Left ventricle myocardium superior (tissue), 1 donor: ENCODE measurements at regions not wholly inside any gene's neighbourhood (a gene's known extent, or its start where the extent isn't known, plus 50 kb on each side); places are given as distances from the start of the nearest gene placed in this dataset.
"Not testable (repeated sequence)": the region's sequence is repeated elsewhere in the genome, so short reads cannot be mapped to it uniquely, and the experiment has no call there.

Experiments used
- ATAC-seq: fragments of 200-7000 bp; cut with Tn5 transposase; one replicate; pipeline ENCODE4 v1.9.1; 2020; ENCODE audit warnings: mild to moderate bottlenecking, moderate library complexity
- DNase-seq: peaks from one replicate; pipeline ENCODE4 v3.0.0-alpha.2; 2020
- intact Hi-C: fragments of 100-400 bp; cut with micrococcal nuclease; formaldehyde crosslinking; loops from one replicate; pipeline ENCODE4 v1.11.0; 2022
- donor health status: DM: no; HTN: yes; CAD: no; lungs with severe emphysema.

DNA sequence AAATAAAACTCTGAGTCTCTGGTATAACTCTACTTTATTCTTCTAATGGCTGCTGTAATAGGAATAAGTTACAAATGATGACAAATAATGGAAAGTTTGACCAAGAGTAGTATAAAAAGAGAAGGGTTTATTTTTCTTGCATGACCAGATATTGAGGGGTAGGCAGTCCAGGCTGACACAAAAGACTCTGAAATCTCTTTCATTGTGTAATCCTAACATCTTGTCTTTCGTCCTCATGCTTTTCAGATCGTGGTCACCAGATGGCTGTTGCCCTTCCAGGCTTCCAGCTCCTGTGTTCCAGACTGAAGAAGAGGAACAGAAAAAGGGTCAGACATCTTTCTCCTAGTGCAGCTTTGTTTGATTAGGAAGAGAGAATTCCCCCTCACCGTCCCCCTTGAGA, 176.9 kb upstream of the GK2 start:
- intact Hi-C loops, result no loop called here
- peak; percentile 67 for ATAC-seq
- no peak for DNase-seq

DNA sequence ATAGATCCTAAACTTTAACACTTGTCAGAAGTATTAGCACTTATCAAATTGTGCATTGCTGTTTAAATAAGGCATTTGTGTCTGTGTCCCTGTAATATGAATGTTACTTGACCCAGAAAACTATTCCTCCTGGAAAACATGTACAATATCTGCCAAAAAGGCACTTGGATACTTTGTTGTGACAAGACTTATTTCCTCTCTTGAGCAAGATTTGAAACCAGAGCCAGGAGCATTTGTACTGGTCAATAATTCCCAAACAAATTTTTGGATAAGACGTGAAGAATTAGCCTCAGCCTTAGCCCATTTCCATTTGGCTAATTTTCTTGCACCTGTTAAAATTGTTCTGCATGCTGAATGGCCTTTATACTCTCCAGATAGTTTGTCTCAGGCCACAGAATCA, 176.3 kb upstream of the GK2 start:
- DNase-seq (no peak), ATAC-seq (peak; percentile 85)
- intact Hi-C loops, result no loop called here

DNA sequence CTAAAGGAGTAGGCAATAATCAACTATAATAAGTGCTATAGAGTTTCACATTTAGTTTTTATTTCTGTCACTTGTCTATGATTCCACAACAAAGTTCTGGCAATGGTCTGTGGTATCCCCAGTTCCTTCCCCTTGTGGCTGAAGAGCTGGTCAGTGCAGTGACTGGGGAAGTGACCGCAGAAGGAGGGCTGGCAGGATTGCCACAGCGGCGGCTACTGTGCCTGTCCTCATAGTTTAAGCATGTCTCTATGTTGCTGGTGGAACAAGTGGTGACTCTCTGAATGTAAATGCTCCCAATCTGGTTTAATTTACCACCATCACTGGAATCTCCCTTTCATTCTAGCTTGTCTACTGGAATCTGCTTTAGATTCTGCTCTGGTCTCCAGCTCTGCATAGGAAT, 170.6 kb upstream of the GK2 start:
- DNase-seq (no peak), ATAC-seq (no peak)
- intact Hi-C loops, result no loop called here

DNA sequence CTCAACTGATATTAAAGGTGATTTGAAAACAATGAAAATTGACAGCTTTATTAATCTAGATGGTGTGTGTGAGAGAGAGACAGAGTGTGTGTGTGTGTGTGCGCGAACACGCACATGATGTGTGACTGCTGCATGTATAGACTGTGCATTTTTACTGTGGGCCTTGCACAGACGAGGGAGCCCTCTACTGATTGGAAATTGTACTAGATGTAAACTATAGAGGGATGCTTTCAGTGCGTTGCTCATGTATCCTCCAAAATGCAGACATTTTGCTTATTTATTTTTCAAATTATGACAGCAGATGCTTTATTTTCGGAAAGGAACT, 168.4 kb upstream of the GK2 start:
- intact Hi-C loops, result no loop called here
- ATAC-seq (peak; percentile 73), DNase-seq (no peak)

GRCh38 chr4:79575709-79576428, 167.8 kb upstream of the GK2 start:
- ATAC-seq (peak; percentile 90), DNase-seq (no peak)
- intact Hi-C loops, result no loop called here

DNA sequence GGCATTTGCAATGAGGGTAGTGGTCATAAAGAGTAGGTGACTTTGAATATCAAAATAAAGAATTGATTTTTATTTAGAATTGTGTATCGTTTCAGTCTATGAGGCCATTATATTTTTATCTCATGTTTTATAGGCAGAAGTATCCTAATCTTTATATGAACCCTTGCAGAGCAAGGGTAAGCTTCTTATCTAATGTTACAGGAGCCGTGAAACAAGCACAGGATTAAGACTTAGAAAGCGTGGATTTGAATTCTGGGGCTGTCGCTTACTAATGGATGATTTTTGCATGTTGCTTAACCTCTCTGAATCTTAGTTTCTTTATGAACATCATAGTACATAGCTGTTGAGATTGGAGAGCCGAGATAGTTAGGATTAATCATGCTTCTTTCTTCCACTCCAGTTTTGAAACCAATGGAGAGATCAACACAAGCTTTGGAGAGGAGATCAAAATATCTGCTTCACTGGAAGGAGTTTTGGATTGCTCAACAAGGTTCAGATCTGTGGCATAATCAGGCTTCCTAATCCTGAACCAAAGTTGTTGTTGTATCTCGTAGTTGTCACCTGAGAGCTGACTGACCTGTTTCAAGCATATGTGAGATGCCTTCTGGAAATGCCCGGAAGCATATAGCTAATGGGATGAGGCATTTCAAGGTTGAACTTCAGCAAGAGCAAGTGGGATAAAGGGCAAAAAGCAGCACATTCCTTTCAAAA, 166.9 kb upstream of the GK2 start:
- no peak for DNase-seq
- intact Hi-C loops, result no loop called here

GRCh38 chr4:79563219-79563618, 155.2 kb upstream of the GK2 start:
- ATAC-seq, result no peak
- intact Hi-C loops, result no loop called here
- DNase-seq, result no peak

More for the DNA sequence above, 166.9 kb upstream of the GK2 start:
- ATAC-seq, result peak; percentile 49

DNA sequence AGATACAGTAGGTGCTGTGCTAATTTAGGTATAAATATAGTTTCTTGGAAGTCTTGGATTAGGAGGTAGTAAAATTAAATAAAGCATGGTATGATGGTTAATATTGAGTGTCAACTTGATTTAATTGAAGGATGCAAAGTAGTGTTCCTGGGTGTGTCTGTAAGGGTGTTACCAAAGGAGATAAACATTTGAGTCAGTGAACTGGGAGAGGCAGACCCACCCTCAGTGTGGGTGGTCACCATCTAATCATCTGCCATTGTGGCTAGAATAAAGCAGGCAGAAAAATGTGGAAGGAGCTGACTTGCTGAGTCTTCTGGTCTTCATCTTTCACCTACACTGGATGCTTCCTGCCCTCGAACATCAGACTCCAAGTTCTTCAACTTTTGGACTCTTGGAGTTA, 153.7 kb upstream of the GK2 start:
- ATAC-seq (no peak), DNase-seq (no peak)
- intact Hi-C loops, result no loop called here

- DNase-seq, ATAC-seq, intact Hi-C loops: not testable (repeated sequence)
Observed at GRCh38 chr4:79559398-79559797, 151.4 kb upstream of the GK2 start.

DNA sequence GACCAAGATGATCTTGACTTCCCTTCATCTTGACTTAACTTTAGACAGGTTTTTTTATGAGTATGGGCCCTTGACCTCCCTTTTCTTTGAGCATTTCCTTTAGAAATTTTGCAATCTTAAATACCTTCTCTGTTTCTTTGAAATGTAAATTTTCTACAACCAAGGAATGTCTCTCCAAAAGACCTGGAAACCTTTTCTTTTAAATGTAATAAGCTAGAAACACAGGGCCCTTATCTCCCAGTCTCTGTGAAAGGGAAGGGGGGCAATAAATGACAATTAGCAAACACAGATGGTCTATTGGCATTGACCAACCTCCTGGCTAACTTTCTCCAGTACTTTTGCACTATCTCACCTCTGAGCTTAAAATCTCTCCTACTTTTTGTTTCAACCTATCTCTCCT, 144.3 kb upstream of the GK2 start:
- no peak for ATAC-seq
- no peak for DNase-seq
- intact Hi-C loops, result no loop called here

DNA sequence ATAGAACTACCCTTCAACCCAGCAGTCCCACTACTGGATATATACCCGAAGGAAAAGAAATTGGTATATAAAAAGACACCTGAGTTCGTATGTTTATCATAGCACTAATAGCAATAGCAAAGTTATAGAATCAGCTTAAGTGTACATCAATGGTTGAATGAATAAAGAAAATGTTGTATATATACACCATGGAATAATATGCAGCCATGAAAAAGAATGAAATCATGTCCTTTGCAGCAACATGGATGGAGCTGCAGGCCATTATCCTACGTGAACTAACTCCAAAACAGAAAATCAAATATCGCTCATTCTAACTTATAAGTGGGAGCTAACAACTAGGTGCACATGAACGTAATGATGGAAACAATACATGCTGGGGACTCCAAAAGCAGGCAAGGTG, 143.5 kb upstream of the GK2 start:
- intact Hi-C loops, result no loop called here
- ATAC-seq, result no peak
- no peak for DNase-seq

DNA sequence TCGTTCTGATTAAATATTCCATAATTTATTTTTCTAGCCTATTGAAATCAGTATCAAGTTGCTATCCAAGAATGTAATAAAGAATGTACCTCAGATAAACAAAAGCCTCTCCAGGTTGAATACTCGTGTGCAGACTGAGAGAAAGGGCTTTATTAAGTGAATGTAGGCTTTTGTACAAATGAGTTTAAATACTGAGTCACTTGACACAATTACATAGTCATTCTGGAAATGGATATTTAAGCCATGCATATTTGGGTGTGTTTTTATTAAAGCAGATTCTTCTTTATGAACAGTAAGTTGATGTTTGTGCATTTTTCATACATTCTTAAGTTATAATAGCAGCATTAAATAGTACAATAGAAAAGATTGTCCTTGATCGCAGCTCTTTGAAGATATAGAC, 139.8 kb upstream of the GK2 start:
- DNase-seq, result no peak
- intact Hi-C loops, result no loop called here
- no peak for ATAC-seq

- DNase-seq, intact Hi-C loops, ATAC-seq: not testable (repeated sequence)
Observed at GRCh38 chr4:79545292-79545691, 137.3 kb upstream of the GK2 start.

- ATAC-seq (no peak), DNase-seq (no peak)
- intact Hi-C loops, result no loop called here
Observed at GRCh38 chr4:79540143-79540542, 132.1 kb upstream of the GK2 start.

GRCh38 chr4:79535516-79535915, 127.5 kb upstream of the GK2 start:
- ATAC-seq, result no peak

GRCh38 chr4:79528241-79528706, 120.2 kb upstream of the GK2 start:
- DNase-seq (no peak), ATAC-seq (no peak)
- intact Hi-C loops, result no loop called here

More at GRCh38 chr4:79535516-79535915, 127.5 kb upstream of the GK2 start:
- intact Hi-C loops, result no loop called here
- DNase-seq, result no peak

GRCh38 chr4:79526641-79527565, 118.9 kb upstream of the GK2 start:
- intact Hi-C loops, result no loop called here
- DNase-seq (no peak), ATAC-seq (no peak)

DNA sequence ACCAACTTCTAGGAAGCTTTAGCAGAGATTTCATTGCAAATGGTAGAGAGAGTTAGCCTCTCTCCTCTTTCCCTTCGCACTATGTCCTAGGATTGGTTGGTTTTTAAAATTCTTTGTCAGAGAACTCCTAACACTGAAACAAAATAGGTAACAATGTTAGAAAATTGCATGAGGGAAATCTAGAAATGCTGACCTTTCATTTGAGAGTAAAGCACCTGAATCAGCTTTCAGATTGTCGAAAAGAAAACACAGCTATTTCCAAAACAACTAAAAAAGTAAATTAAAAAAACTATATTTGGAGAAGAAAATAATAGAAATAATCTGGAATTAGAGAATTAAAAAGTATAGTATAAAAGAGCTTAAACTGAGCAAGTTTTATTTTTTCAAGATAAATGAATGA, 108.1 kb upstream of the GK2 start:
- ATAC-seq (no peak), DNase-seq (no peak)
- intact Hi-C loops, result no loop called here

DNA sequence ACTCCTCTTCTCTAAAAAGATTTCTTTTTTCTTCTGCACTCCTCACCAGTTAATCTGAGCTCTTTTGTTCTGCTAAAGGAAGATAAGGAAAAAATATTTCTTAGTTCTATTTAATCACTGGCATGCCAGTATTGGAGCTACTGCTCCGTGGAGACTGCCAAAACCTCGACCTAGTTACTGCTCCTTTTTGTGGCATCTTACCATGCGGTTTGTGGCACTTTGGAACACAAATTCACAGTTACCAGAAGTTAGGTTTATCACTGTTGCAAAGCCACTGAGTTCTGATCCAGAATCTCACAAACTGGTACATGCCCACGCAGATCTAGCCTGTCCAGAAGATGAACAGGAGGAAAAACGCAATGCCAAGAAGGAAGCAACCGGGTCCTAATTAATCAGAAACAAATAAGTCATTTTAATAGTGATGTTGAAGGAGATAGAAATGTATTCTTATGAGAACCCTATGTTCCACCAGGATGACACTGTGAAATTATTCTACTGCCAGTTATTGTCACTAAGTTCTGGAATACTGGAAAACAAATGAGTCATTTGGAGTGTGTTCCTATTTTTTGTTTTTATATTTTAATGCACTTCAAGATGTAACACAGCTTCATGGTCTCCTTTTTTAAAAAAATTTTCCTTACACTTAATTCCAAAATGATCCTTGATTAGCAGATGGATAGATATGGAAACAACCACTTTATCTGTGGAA, 106.7 kb upstream of the GK2 start:
- peak; percentile 72 for ATAC-seq
- intact Hi-C loops, result no loop called here
- no peak for DNase-seq
